Ovary (tissue), 7 donors: ENCODE measurements at regions not wholly inside any gene's neighbourhood (a gene's known extent, or its start where the extent isn't known, plus 50 kb on each side); places are given as distances from the start of the nearest gene placed in this dataset.

Experiments
- DNase-seq, 5 donors: peaks; one replicate each; pipeline ENCODE4 v3.0.0-alpha.2; 2019 to 2020
- H3K27ac ChIP-seq, 2 donors: fragments of 200-600 bp; one replicate each; pipeline versions ENCODE4 v1.5.1 to v1.8.0; 2019 to 2022
- H3K27me3 ChIP-seq: fragments of 200-600 bp; one replicate; pipeline ENCODE4 v1.8.0; 2022
- H3K36me3 ChIP-seq: fragments of 200-600 bp; sonication (generic); one replicate; pipeline ENCODE4 v1.5.1; 2019
- H3K4me1 ChIP-seq: one replicate; pipeline ENCODE4 v1.8.1; 2013; ENCODE audit warnings: mild to moderate bottlenecking, moderate library complexity; ENCODE audit not compliant: insufficient read depth
- H3K4me3 ChIP-seq: fragments of 200-600 bp; sonication (generic); one replicate; pipeline ENCODE4 v1.5.1; 2017
- H3K9me3 ChIP-seq, 2 donors: fragments of 200-600 bp in 1 of 2; sonication (generic) in 1 of 2; one replicate each; pipeline versions ENCODE4 v1.5.1 to v1.8.1; 2013 to 2019; ENCODE audit warnings: mild to moderate bottlenecking in 1 of 2, moderate library complexity in 1 of 2
- CTCF ChIP-seq, 3 donors: fragments of 450-650 bp in 2 of 3; fragments of 200-600 bp in 1 of 3; IDR thresholded peaks; one replicate each; pipeline versions ENCODE4 v1.5.1 to v1.8.0; 2016 to 2022; ENCODE audit warnings: antibody characterized with exemption in 3 of 3, mild to moderate bottlenecking in 1 of 3
- EP300 ChIP-seq: sonication (generic); formaldehyde crosslinking; IDR thresholded peaks from one replicate; pipeline ENCODE4 v1.6.1; 2017; ENCODE audit warnings: antibody characterized with exemption
- POLR2A ChIP-seq: fragments of 450-650 bp; IDR thresholded peaks from one replicate; pipeline ENCODE4 v1.6.1; 2017; ENCODE audit warnings: antibody characterized with exemption, mild to moderate bottlenecking, moderate library complexity
- WGBS, 3 donors: extraction: QIAGEN DNeasy Blood & Tissue Kit in 1 of 3; methylation state at CpG; one replicate each; pipeline versions ENCODE4 v1.1.5 to v1.1.7; 2013 to 2017; 5-methylcytosine and 5-hydroxymethylcytosine counted together
- intact Hi-C, 4 donors: fragments of 100-400 bp; cut with DNase I; formaldehyde crosslinking; loops; one replicate each; pipeline versions ENCODE4 v1.11.0 to v1.15.1; 2022 to 2023
- donor health status: DM: no; HTN: no; CAD: no; lungs with moderate emphysema.
- donor health status: DM: no; HTN: no; CAD: no.
- donor health status: Bipolar disorder and iron deficiency.
- donor health status: DM: no; HTN: no; CAD: no.
- donor health status: DM: yes; HTN: yes; CAD: no.

GRCh38 chr2:172246649-172247048, 143.9 kb upstream of the DLX2 start:
- WGBS, 3 donors = 53 to 60% (median 55%) methylated on average over 4 of the region's 4 CpGs
- intact Hi-C loops = no loop called here
- Histone ChIP-seq H3K9me3 (no peaks in the 10 kb centered on the region), H3K27me3 (no peaks in the 10 kb centered on the region), H3K27ac (no peak overlapping the region), H3K4me3 (no peak overlapping the region), H3K4me1 (no peaks in the 10 kb centered on the region), H3K36me3 (no peaks in the 10 kb centered on the region)
- DNase-seq = no peak
- TF ChIP-seq POLR2A = no peak
- no peak for TF ChIP-seq EP300
- TF ChIP-seq CTCF (IDR thresholded peaks at IDR 0.05) = no peak

- TF ChIP-seq EP300 (no peak), CTCF (IDR thresholded peaks at IDR 0.05) (no peak), POLR2A (no peak)
- no peak for DNase-seq
- Histone ChIP-seq H3K4me1 (no peaks in the 10 kb centered on the region), H3K9me3 (no peaks in the 10 kb centered on the region), H3K36me3 (no peaks in the 10 kb centered on the region), H3K27ac (no peak overlapping the region), H3K27me3 (no peaks in the 10 kb centered on the region), H3K4me3 (no peak overlapping the region)
- intact Hi-C loops = no loop called here
- WGBS, 3 donors = 87 to 99% (median 98%) methylated on average over 6 of the region's 6 CpGs
These were observed 144.5 kb upstream of the DLX2 start for GRCh38 chr2:172247203-172247602.

- no peak for TF ChIP-seq EP300
- H3K27me3 ChIP-seq = no peaks in the 10 kb centered on the region
- no peaks in the 10 kb centered on the region for H3K36me3 ChIP-seq
- no peak for DNase-seq
- no peak overlapping the region for H3K27ac ChIP-seq
- H3K9me3 ChIP-seq = no peaks in the 10 kb centered on the region
- intact Hi-C loops = no loop called here
- WGBS, 3 donors = 79 to 90% (median 88%) methylated on average over 4 of the region's 4 CpGs
- no peak overlapping the region for H3K4me3 ChIP-seq
- H3K4me1 ChIP-seq = no peaks in the 10 kb centered on the region
These were observed 145.7 kb upstream of the DLX2 start for GRCh38 chr2:172248381-172248780.

- H3K36me3 ChIP-seq = no peaks in the 10 kb centered on the region
- H3K9me3 ChIP-seq = no peaks in the 10 kb centered on the region
- no peak overlapping the region for H3K4me3 ChIP-seq
- 71 to 82% (median 71%) methylated on average over 1 of the region's 1 CpG for WGBS, 3 donors
- no peak for DNase-seq
- H3K27ac ChIP-seq = no peak overlapping the region
- no peaks in the 10 kb centered on the region for H3K4me1 ChIP-seq
- TF ChIP-seq CTCF (IDR thresholded peaks at IDR 0.05) (no peak), POLR2A (no peak), EP300 (no peak)
- intact Hi-C loops = no loop called here
- H3K27me3 ChIP-seq = no peaks in the 10 kb centered on the region
These were observed 146.1 kb upstream of the DLX2 start for GRCh38 chr2:172248785-172249187.

- no peaks in the 10 kb centered on the region for H3K9me3 ChIP-seq
- no peaks in the 10 kb centered on the region for H3K36me3 ChIP-seq
- no peaks in the 10 kb centered on the region for H3K4me1 ChIP-seq
- no peak for DNase-seq
- H3K27me3 ChIP-seq = no peaks in the 10 kb centered on the region
- 75 to 91% (median 83%) methylated on average over 2 of the region's 2 CpGs for WGBS, 3 donors
- no peak overlapping the region for H3K4me3 ChIP-seq
- intact Hi-C loops = no loop called here
- TF ChIP-seq CTCF (IDR thresholded peaks at IDR 0.05) (no peak), POLR2A (no peak), EP300 (no peak)
- H3K27ac ChIP-seq = no peak overlapping the region
These were observed 146.6 kb upstream of the DLX2 start for GRCh38 chr2:172249334-172249733.
